ENCODE measurements at regions not wholly inside any gene's neighbourhood (a gene's known extent, or its start where the extent isn't known, plus 50 kb on each side); places are given as distances from the start of the nearest gene placed in this dataset.
A peak's percentile ranks its signal among the peaks of the same experiment; 100 is the strongest.
"Not testable (repeated sequence)": the region's sequence is repeated elsewhere in the genome, so short reads cannot be mapped to it uniquely, and the experiment has no call there.

DNA sequence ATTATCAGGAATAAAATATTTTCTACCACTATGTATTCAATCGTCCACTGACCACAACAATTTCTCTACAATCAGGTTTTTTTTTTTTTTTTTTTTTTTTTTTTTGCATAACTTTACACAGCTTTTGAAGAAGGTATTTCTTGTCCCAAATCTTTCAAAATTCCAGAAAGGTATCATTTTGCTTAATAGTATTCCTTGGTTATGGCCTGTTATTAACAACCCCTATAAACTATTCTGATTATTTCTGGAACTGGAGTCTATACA is 145.3 kb downstream of the ALX1 start:
- no peak overlapping the region for H3K4me3 ChIP-seq (ENCODE audit: low read depth, low read length)
- TF ChIP-seq, protein P1, sequence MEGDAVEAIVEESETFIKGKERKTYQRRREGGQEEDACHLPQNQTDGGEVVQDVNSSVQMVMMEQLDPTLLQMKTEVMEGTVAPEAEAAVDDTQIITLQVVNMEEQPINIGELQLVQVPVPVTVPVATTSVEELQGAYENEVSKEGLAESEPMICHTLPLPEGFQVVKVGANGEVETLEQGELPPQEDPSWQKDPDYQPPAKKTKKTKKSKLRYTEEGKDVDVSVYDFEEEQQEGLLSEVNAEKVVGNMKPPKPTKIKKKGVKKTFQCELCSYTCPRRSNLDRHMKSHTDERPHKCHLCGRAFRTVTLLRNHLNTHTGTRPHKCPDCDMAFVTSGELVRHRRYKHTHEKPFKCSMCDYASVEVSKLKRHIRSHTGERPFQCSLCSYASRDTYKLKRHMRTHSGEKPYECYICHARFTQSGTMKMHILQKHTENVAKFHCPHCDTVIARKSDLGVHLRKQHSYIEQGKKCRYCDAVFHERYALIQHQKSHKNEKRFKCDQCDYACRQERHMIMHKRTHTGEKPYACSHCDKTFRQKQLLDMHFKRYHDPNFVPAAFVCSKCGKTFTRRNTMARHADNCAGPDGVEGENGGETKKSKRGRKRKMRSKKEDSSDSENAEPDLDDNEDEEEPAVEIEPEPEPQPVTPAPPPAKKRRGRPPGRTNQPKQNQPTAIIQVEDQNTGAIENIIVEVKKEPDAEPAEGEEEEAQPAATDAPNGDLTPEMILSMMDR (IDR thresholded peaks at IDR 0.05; ENCODE audit: insufficient read depth, low read length, severe bottlenecking) = no peak
- DNase-seq (ENCODE audit: low read depth) = no peak
- FAIRE-seq = no peak
- H3K36me3 ChIP-seq (ENCODE audit: control insufficient read depth, insufficient read depth, low read length) = no peaks in the 10 kb centered on the region
- H3K27me3 ChIP-seq (ENCODE audit: control insufficient read depth, insufficient read depth, low read length) = no peaks in the 10 kb centered on the region

DNA sequence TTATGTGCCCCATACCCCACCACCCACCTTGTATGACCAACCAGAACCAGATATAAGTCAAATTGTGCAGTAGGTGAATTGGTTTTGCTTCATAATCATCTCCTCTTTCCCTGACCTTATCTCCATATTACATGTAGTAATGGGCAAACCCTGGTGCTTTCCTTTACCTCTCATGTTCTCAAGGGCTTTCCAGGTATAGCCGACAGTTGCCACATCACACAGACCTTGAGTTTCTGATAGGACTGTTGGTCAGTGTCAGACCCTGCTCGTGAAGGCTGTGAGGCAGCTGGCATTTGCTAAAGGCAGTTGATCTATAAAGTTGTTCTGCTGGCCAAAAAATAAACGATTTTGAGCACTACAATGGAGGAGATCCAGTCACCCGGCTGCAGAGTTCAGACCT is 145.9 kb downstream of the ALX1 start:
- no peak for FAIRE-seq
- TF ChIP-seq, protein P1 (IDR thresholded peaks at IDR 0.05; ENCODE audit: insufficient read depth, low read length, severe bottlenecking) = no peak
- no peaks in the 10 kb centered on the region for H3K27me3 ChIP-seq (ENCODE audit: control insufficient read depth, insufficient read depth, low read length)
- no peak for DNase-seq (ENCODE audit: low read depth)
- no peaks in the 10 kb centered on the region for H3K36me3 ChIP-seq (ENCODE audit: control insufficient read depth, insufficient read depth, low read length)
- no peak overlapping the region for H3K4me3 ChIP-seq (ENCODE audit: low read depth, low read length)

DNA sequence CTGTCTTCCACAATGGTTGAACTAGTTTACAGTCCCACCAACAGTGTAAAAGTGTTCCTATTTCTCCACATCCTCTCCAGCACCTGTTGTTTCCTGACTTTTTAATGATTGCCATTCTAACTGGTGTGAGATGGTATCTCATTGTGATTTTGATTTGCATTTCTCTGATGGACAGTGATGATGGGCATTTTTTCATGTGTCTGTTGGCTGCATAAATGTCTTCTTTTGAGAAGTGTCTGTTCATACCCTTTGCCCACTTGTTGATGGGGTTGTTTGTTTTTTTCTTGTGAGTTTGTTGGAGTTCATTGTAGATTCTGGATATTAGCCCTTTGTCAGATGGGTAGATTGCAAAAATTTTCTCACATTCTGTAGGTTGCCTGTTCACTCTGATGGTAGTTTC is 153.1 kb downstream of the ALX1 start:
- not testable (repeated sequence) for DNase-seq (ENCODE audit: low read depth)

DNA sequence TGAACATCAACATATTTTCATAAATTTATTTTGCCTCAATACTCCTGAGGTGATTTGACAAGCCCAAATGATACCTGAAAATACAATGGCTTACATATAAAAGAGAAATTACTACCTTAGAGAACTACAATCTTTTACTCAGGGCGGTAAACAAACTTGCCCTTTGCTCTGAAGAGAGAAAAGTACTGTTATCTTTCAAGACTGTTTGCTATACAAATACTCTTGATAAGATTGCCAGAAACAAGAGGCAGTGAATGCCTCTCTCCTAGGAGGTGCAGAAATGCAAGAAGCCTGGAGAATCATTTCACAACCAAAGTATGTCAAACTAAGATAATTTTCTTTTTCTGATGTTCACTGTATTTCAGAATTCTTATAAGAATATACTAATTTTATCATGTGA is 160.3 kb downstream of the ALX1 start:
- H3K4me3 ChIP-seq (ENCODE audit: low read depth, low read length) = no peak overlapping the region
- FAIRE-seq = no peak
- no peaks in the 10 kb centered on the region for H3K27me3 ChIP-seq (ENCODE audit: control insufficient read depth, insufficient read depth, low read length)
- TF ChIP-seq, protein P1 (IDR thresholded peaks at IDR 0.05; ENCODE audit: insufficient read depth, low read length, severe bottlenecking) = no peak
- no peaks in the 10 kb centered on the region for H3K36me3 ChIP-seq (ENCODE audit: control insufficient read depth, insufficient read depth, low read length)
- no peak for DNase-seq (ENCODE audit: low read depth)

More for the DNA sequence above, 153.1 kb downstream of the ALX1 start:
- H3K4me3 ChIP-seq (ENCODE audit: low read depth, low read length); H3K27me3 ChIP-seq (ENCODE audit: control insufficient read depth, insufficient read depth, low read length); FAIRE-seq; H3K36me3 ChIP-seq (ENCODE audit: control insufficient read depth, insufficient read depth, low read length): not testable (repeated sequence)

DNA sequence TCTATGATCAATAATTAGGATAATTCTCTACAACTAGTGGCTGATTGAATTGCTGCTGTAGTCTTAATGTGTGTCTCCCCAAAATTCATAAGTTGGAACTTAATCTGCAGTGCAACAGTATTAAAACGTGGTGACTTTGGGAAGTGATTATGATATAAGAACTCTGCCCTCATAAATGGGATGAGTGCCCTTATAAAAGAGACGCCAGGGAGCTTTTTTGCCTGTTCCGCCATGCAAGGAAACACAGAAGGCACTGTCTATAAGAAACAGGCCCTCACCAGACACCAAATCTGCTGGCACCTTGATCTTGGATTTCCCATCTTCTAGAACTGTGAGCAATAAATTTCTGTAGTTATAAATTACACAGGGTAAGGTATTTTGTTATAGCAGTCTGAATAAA is 161.0 kb downstream of the ALX1 start:
- no peaks in the 10 kb centered on the region for H3K27me3 ChIP-seq (ENCODE audit: control insufficient read depth, insufficient read depth, low read length)
- no peaks in the 10 kb centered on the region for H3K36me3 ChIP-seq (ENCODE audit: control insufficient read depth, insufficient read depth, low read length)
- TF ChIP-seq, protein P1 (IDR thresholded peaks at IDR 0.05; ENCODE audit: insufficient read depth, low read length, severe bottlenecking) = no peak
- no peak overlapping the region for H3K4me3 ChIP-seq (ENCODE audit: low read depth, low read length)
- no peak for FAIRE-seq
- no peak for DNase-seq (ENCODE audit: low read depth)

DNA sequence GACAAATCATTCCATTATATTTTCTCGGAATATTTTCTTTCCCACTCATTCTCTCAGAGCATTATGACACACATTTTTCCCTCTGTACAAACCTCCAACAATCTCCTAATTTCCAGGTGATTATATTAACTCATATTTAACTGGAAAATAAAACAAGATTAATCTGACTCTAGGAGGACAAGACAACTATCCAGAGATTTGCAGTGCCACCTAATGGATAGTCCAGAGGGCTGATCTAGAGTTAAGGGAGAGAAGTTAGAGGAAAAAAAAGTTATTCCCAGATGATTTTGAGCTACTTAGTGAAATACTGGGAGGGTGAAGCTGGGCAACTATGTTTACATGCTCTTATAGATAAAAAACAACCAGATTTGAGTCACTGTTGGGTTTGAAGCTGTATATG is 161.7 kb downstream of the ALX1 start:
- TF ChIP-seq, protein P1 (IDR thresholded peaks at IDR 0.05; ENCODE audit: insufficient read depth, low read length, severe bottlenecking) = peak; percentile 6
- FAIRE-seq (no peak), DNase-seq (ENCODE audit: low read depth) (peak; percentile 9)
- Histone ChIP-seq H3K27me3 (ENCODE audit: control insufficient read depth, insufficient read depth, low read length) (no peaks in the 10 kb centered on the region), H3K36me3 (ENCODE audit: control insufficient read depth, insufficient read depth, low read length) (no peaks in the 10 kb centered on the region), H3K4me3 (ENCODE audit: low read depth, low read length) (no peak overlapping the region)

All from bronchial epithelial cell (primary cell).